ENCODE measurements at regions not wholly inside any gene's neighbourhood (a gene's known extent, or its start where the extent isn't known, plus 50 kb on each side); places are given as distances from the start of the nearest gene placed in this dataset.

- no peaks in the 10 kb centered on the region for H3K4me1 ChIP-seq
- no peaks in the 10 kb centered on the region for H3K27me3 ChIP-seq
- H3K36me3 ChIP-seq (replicated peaks in 1 of 2; ENCODE audit: insufficient read depth in 1 of 2, low read depth in 2 of 2), result no peaks in the 10 kb centered on the region
- no peak for DNase-seq
- H3K4me3 ChIP-seq, result no peak overlapping the region
- no peak for ATAC-seq
- WGBS, 2 donors, result 59 to 64% methylated on average over 3 of the region's 3 CpGs
- no peak for TF ChIP-seq POLR2A (IDR thresholded peaks at IDR 0.05)
- TF ChIP-seq CTCF (IDR thresholded peaks at IDR 0.05), result no peak
- H3K27ac ChIP-seq, result no peak overlapping the region
- H3K9me3 ChIP-seq, result no peaks in the 10 kb centered on the region
- intact Hi-C loops (cut with DNase I), result no loop called here
Observed at GRCh38 chr7:53684693-53685092, 649.3 kb downstream of the POM121L12 start.

DNA sequence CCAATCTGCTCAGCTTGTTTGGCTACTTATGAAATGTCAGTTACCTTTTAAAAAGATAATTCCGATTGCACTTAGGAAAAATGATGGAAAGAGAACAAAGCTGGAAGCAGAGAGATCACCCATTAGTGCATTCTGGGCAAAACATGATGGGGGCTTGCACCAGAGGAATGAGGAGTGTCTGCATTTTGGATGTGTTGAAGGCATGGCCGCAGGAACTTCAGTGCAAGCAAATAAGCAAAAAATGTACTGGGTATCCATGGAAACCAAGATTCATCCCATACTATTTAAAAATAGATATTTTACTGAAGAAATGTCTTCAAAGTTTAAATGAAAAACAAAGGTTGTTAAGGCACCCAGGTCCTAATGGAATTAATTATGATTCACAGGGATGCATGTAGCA, 655.0 kb downstream of the POM121L12 start:
- Histone ChIP-seq H3K4me3 (no peak overlapping the region), H3K9me3 (no peaks in the 10 kb centered on the region), H3K27me3 (no peaks in the 10 kb centered on the region), H3K27ac (no peak overlapping the region), H3K4me1 (no peaks in the 10 kb centered on the region), H3K36me3 (replicated peaks in 1 of 2; ENCODE audit: insufficient read depth in 1 of 2, low read depth in 2 of 2) (no peaks in the 10 kb centered on the region)
- DNase-seq (no peak), ATAC-seq (no peak)
- 58 to 64% methylated on average over 2 of the region's 2 CpGs for WGBS, 2 donors
- no peak for TF ChIP-seq CTCF (IDR thresholded peaks at IDR 0.05)
- no peak for TF ChIP-seq POLR2A (IDR thresholded peaks at IDR 0.05)
- intact Hi-C loops (cut with DNase I), result no loop called here

- WGBS, 2 donors, result 29 to 34% methylated on average over 1 of the region's 1 CpG
- no peaks in the 10 kb centered on the region for H3K4me1 ChIP-seq
- H3K27ac ChIP-seq, result no peak overlapping the region
- no peak for TF ChIP-seq CTCF (IDR thresholded peaks at IDR 0.05)
- TF ChIP-seq POLR2A (IDR thresholded peaks at IDR 0.05), result no peak
- no peaks in the 10 kb centered on the region for H3K27me3 ChIP-seq
- H3K36me3 ChIP-seq (replicated peaks in 1 of 2; ENCODE audit: insufficient read depth in 1 of 2, low read depth in 2 of 2), result no peaks in the 10 kb centered on the region
- ATAC-seq (no peak), DNase-seq (no peak)
- no peak overlapping the region for H3K4me3 ChIP-seq
- intact Hi-C loops (cut with DNase I), result no loop called here
- H3K9me3 ChIP-seq, result no peaks in the 10 kb centered on the region
Observed at GRCh38 chr7:53697913-53698312, 662.5 kb downstream of the POM121L12 start.

DNA sequence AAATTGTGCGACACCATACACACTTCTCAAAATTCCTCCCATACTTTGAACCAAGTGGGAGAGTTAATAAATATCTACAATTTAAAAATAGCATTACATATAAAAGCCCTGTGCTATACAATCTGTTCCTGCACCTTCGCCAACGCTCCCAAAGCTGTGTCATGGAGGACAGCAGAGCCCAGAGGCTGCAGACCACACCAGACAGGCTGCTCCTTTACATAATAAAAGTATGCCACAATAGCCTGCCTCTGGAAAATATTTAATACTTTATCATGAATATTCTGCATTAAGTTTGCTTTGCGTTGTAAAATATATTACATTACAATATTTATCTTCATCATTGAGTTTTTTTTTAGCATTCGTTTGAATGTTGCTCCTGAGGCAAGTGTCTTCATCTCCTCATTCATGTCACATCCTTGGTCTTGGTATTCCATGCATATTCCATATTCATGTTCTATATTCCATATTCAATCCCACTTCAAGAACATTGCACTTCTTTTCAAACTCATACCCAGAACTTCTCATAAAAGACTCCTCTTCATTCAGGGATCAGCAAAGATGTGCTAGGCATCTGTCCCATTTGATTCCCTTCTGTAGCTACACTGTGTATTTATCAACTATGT, 663.9 kb downstream of the POM121L12 start:
- Histone ChIP-seq H3K27ac (no peak overlapping the region), H3K36me3 (replicated peaks in 1 of 2; ENCODE audit: insufficient read depth in 1 of 2, low read depth in 2 of 2) (no peaks in the 10 kb centered on the region), H3K4me1 (no peaks in the 10 kb centered on the region), H3K4me3 (no peak overlapping the region), H3K27me3 (no peaks in the 10 kb centered on the region), H3K9me3 (no peaks in the 10 kb centered on the region)
- intact Hi-C loops (cut with DNase I), result no loop called here
- WGBS, 2 donors, result 63 to 64% methylated on average over 5 of the region's 5 CpGs
- TF ChIP-seq POLR2A (IDR thresholded peaks at IDR 0.05) (no peak), CTCF (IDR thresholded peaks at IDR 0.05) (no peak)
- no peak for ATAC-seq
- no peak for DNase-seq

GRCh38 chr7:53719122-53719521, 683.7 kb downstream of the POM121L12 start:
- no peak for TF ChIP-seq POLR2A (IDR thresholded peaks at IDR 0.05)
- TF ChIP-seq CTCF (IDR thresholded peaks at IDR 0.05), result no peak
- intact Hi-C loops (cut with DNase I), result no loop called here
- Histone ChIP-seq H3K9me3 (no peaks in the 10 kb centered on the region), H3K4me1 (no peaks in the 10 kb centered on the region), H3K27ac (no peak overlapping the region), H3K4me3 (no peak overlapping the region), H3K27me3 (no peaks in the 10 kb centered on the region), H3K36me3 (replicated peaks in 1 of 2; ENCODE audit: insufficient read depth in 1 of 2, low read depth in 2 of 2) (no peaks in the 10 kb centered on the region)
- no peak for ATAC-seq
- DNase-seq, result no peak
- WGBS, 2 donors, result 53 to 56% methylated on average over 3 of the region's 3 CpGs

All from body of pancreas (tissue), 4 donors.